GM12878 (cell line): ENCODE measurements at regions not wholly inside any gene's neighbourhood (a gene's known extent, or its start where the extent isn't known, plus 50 kb on each side); places are given as distances from the start of the nearest gene placed in this dataset.

ENCODE experiments used
- ATAC-seq: fragments of 200-7000 bp; cut with Tn5 transposase; 3 replicates; pipeline ENCODE4 v1.9.1; 2020; ENCODE audit warnings: mild to moderate bottlenecking, moderate library complexity
- BruUV-seq: library from RNA; stranded (reverse); fragments of 400-500 nt; replicated peaks from 2 replicates; lab custom pipeline; 2021; lab: Mats Ljungman, UMichigan
- CTCF ChIA-PET: fragments of 300-600 bp; sonication (Branson Sonifier 250); formaldehyde crosslinking; extraction: SDS; loops from one replicate; lab custom pipeline; 2021; ENCODE audit warnings: inconsistent platforms; lab: Yijun Ruan, JAX
- POLR2A ChIA-PET: fragments of 350-600 bp; formaldehyde crosslinking; extraction: SDS; loops from one replicate; lab custom pipeline; 2021; ENCODE audit warnings: inconsistent platforms; lab: Charles Lee
- RAD21 ChIA-PET: fragments of 300-600 bp; sonication (Branson Sonifier 250); formaldehyde crosslinking; loops from one replicate; lab custom pipeline; 2023; ENCODE audit warnings: antibody characterized with exemption; ENCODE audit not compliant: unreplicated experiment; lab: Charles Lee
- SMC1A ChIA-PET: fragments of 300-600 bp; sonication (Branson Sonifier 250); formaldehyde crosslinking; loops from one replicate; lab custom pipeline; 2023; ENCODE audit not compliant: unreplicated experiment, uncharacterized antibody; lab: Charles Lee
- DNase-seq: peaks from one replicate; pipeline ENCODE4 v3.0.0-alpha.2; 2011; ENCODE audit warnings: low read depth, low spot score
- FAIRE-seq: peaks from 3 replicates; lab custom pipeline; 2011; peaks lifted over from hg19 to GRCh38; lab: Jason Lieb, UNC
- H2AFZ ChIP-seq: 2 replicates; pipeline ENCODE4 v1.6.0; 2011; ENCODE audit warnings: low read depth, low read length, control low read depth; ENCODE audit not compliant: control insufficient read depth
- H3K27ac ChIP-seq: 2 replicates; pipeline ENCODE4 v1.5.1; 2011; ENCODE audit warnings: control low read depth; ENCODE audit not compliant: control insufficient read depth, insufficient read depth
- H3K27me3 ChIP-seq, 2 experiments: replicated peaks in 1 of 2; 2 replicates each; pipeline versions ENCODE4 v1.6.0 to v1.6.1; 2011; ENCODE audit warnings: low read length in 1 of 2; ENCODE audit not compliant: control insufficient read depth in 2 of 2, insufficient read depth in 2 of 2
- H3K36me3 ChIP-seq, 2 experiments: 2 replicates each; pipeline ENCODE4 v1.5.1; 2011; ENCODE audit warnings: low read length in 1 of 2; ENCODE audit not compliant: control insufficient read depth in 2 of 2, insufficient read depth in 2 of 2
- H3K4me1 ChIP-seq: 2 replicates; pipeline ENCODE4 v1.6.1; 2011; ENCODE audit warnings: mild to moderate bottlenecking, low read length, moderate library complexity, mixed read lengths; ENCODE audit not compliant: control insufficient read depth, insufficient read depth
- H3K4me2 ChIP-seq: 2 replicates; pipeline ENCODE4 v1.6.0; 2011; ENCODE audit warnings: control low read depth; ENCODE audit not compliant: control insufficient read depth, insufficient read depth
- H3K4me3 ChIP-seq: fragments of 200-600 bp; sonication (generic); 2 replicates; pipeline ENCODE4 v1.5.1; 2016
- H3K79me2 ChIP-seq: 2 replicates; pipeline ENCODE4 v1.6.0; 2011; ENCODE audit warnings: low read length; ENCODE audit not compliant: control insufficient read depth, insufficient read depth
- H3K9ac ChIP-seq: 2 replicates; pipeline ENCODE4 v1.8.0; 2011; ENCODE audit warnings: low read length, control low read depth, mixed read lengths; ENCODE audit not compliant: control insufficient read depth, insufficient read depth
- H3K9me3 ChIP-seq: replicated peaks from 3 replicates; pipeline ENCODE4 v1.5.1; 2011; ENCODE audit warnings: mild to moderate bottlenecking, low read length; ENCODE audit not compliant: control insufficient read depth, insufficient read depth
- H4K20me1 ChIP-seq: 2 replicates; pipeline ENCODE4 v1.6.0; 2011; ENCODE audit not compliant: control insufficient read depth, insufficient read depth
- ESRRA ChIP-seq: IDR thresholded peaks from 2 replicates; pipeline ENCODE4 v1.6.1; 2012; ENCODE audit warnings: mild to moderate bottlenecking, low read length, improper control_type of control experiment
- RFX5 ChIP-seq: IDR thresholded peaks from 2 replicates; pipeline ENCODE4 v1.6.1; 2011; ENCODE audit warnings: low read depth, low read length, improper control_type of control experiment
- SMAD1 ChIP-seq: fragments of 450-650 bp; IDR thresholded peaks from 2 replicates; pipeline ENCODE4 v1.6.1; 2018; ENCODE audit warnings: mild to moderate bottlenecking, low read depth; ENCODE audit not compliant: partially characterized antibody
- SPI1 ChIP-seq: IDR thresholded peaks from 2 replicates; pipeline ENCODE4 v1.6.1; 2011; ENCODE audit warnings: low read depth, mild to moderate bottlenecking, low read length, moderate library complexity, borderline replicate concordance; ENCODE audit not compliant: insufficient read depth
- TCF7 ChIP-seq: IDR thresholded peaks from 2 replicates; pipeline ENCODE4 v1.6.1; 2014; ENCODE audit warnings: antibody characterized with exemption, borderline replicate concordance
- YBX1 ChIP-seq: fragments of 450-650 bp; IDR thresholded peaks from 2 replicates; pipeline ENCODE4 v1.6.1; 2016; ENCODE audit warnings: antibody characterized with exemption
- WGBS: methylation state at CpG from one replicate; pipeline ENCODE4 v1.1.6; 2016; ENCODE audit warnings: low lambda C conversion rate; ENCODE audit not compliant: insufficient replicate concordance, insufficient coverage; ENCODE audit errors: missing lambda C conversion rate; 5-methylcytosine and 5-hydroxymethylcytosine counted together
- in situ Hi-C: fragments of 300-500 bp; cut with MboI; formaldehyde crosslinking; loops from 9 replicates; pipeline ENCODE4 v1.14.3; 2018; ENCODE audit warnings: mixed read lengths
- intact Hi-C: fragments of 100-400 bp; cut with micrococcal nuclease; formaldehyde crosslinking; loops from one replicate; pipeline ENCODE4 v1.14.2; 2022; ENCODE audit not compliant: unreplicated experiment
- TF ChIP-seq, protein P1 (sequence below): IDR thresholded peaks from 2 replicates; pipeline ENCODE4 v1.6.1; 2012; ENCODE audit warnings: low read depth, low read length, improper control_type of control experiment
- TF ChIP-seq, protein P2 (sequence below): fragments of 450-650 bp; formaldehyde crosslinking; IDR thresholded peaks from 2 replicates; pipeline ENCODE4 v1.5.0; 2022; ENCODE audit warnings: mild to moderate bottlenecking, missing genetic modification characterization

DNA sequence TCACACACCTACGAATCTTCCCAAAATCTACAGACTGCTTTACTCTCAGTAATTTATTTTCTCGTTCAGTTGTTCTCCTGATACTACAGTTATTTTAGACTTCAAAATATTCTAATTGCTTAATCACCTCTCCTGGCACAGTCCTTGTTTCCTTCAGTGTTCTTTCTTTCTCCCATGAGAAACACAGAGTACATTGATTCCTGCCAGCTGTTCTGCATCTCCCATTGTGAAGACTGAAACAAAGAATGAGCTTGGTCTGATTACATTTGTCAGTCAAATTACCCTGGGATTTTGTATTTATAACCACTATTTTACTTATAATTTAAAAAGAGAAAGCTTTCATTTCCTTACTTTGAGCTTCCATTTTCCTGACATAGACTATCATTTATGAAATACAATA lies 63.9 kb upstream of the TANK start:
- H3K9me3 ChIP-seq, result peaks cover 3% of the 10 kb centered on the region; the same call in 2 of the 3 replicates
- FAIRE-seq, result peak; percentile 7
- no peak overlapping the region for H3K27ac ChIP-seq
- H3K9ac ChIP-seq, result no peak overlapping the region
- ChIA-PET CTCF (interaction anchor here (0.7 to 2.9 kb wide), 5 partner anchors 10 to 127 kb away, joined by 3 to 11 read pairs (median 3); no protein-coding TSS in a partner anchor), POLR2A (interaction anchor here (1.6 to 2.1 kb wide), 3 partner anchors 12 to 40 kb away, joined by 6 to 7 read pairs (median 6); no protein-coding TSS in a partner anchor), RAD21 (interaction anchor here (0.7 to 1.9 kb wide), 7 partner anchors 18 to 114 kb away, joined by 3 to 9 read pairs (median 4); no protein-coding TSS in a partner anchor), SMC1A (interaction anchor here (0.7 to 3.1 kb wide), 18 partner anchors 9 to 147 kb away, joined by 3 to 21 read pairs (median 4); no protein-coding TSS in a partner anchor)
- no peaks in the 10 kb centered on the region for H3K36me3 ChIP-seq
- no peak overlapping the region for H3K4me3 ChIP-seq
- no peak overlapping the region for H3K4me2 ChIP-seq
- TF ChIP-seq YBX1, result no peak
- TF ChIP-seq, protein P1, sequence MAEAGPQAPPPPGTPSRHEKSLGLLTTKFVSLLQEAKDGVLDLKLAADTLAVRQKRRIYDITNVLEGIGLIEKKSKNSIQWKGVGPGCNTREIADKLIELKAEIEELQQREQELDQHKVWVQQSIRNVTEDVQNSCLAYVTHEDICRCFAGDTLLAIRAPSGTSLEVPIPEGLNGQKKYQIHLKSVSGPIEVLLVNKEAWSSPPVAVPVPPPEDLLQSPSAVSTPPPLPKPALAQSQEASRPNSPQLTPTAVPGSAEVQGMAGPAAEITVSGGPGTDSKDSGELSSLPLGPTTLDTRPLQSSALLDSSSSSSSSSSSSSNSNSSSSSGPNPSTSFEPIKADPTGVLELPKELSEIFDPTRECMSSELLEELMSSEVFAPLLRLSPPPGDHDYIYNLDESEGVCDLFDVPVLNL, result no peak
- TF ChIP-seq SMAD1, result no peak
- TF ChIP-seq SPI1, result no peak
- TF ChIP-seq, protein P2, sequence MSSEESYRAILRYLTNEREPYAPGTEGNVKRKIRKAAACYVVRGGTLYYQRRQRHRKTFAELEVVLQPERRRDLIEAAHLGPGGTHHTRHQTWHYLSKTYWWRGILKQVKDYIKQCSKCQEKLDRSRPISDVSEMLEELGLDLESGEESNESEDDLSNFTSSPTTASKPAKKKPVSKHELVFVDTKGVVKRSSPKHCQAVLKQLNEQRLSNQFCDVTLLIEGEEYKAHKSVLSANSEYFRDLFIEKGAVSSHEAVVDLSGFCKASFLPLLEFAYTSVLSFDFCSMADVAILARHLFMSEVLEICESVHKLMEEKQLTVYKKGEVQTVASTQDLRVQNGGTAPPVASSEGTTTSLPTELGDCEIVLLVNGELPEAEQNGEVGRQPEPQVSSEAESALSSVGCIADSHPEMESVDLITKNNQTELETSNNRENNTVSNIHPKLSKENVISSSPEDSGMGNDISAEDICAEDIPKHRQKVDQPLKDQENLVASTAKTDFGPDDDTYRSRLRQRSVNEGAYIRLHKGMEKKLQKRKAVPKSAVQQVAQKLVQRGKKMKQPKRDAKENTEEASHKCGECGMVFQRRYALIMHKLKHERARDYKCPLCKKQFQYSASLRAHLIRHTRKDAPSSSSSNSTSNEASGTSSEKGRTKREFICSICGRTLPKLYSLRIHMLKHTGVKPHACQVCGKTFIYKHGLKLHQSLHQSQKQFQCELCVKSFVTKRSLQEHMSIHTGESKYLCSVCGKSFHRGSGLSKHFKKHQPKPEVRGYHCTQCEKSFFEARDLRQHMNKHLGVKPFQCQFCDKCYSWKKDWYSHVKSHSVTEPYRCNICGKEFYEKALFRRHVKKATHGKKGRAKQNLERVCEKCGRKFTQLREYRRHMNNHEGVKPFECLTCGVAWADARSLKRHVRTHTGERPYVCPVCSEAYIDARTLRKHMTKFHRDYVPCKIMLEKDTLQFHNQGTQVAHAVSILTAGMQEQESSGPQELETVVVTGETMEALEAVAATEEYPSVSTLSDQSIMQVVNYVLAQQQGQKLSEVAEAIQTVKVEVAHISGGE (CRISPR knock-in tag), result no peak
- TF ChIP-seq TCF7, result no peak
- no peak for TF ChIP-seq ESRRA
- no peak for TF ChIP-seq RFX5
- no peaks in the 10 kb centered on the region for H3K79me2 ChIP-seq
- no peak for DNase-seq
- ATAC-seq, result no peak; the same call in 2 of the 3 replicates
- H4K20me1 ChIP-seq, result no peaks in the 10 kb centered on the region
- no peak overlapping the region for H2AFZ ChIP-seq
- WGBS, result 54% methylated on average over 2 of the region's 2 CpGs
- no TSS peak for BruUV-seq
- no peaks in the 10 kb centered on the region for H3K27me3 ChIP-seq
- in situ Hi-C loops (no loop called here), intact Hi-C loops (no loop called here)
- peaks cover 6% of the 10 kb centered on the region for H3K4me1 ChIP-seq
